GM18519 (cell line): ENCODE measurements at regions not wholly inside any gene's neighbourhood (a gene's known extent, or its start where the extent isn't known, plus 50 kb on each side); places are given as distances from the start of the nearest gene placed in this dataset.
"Not testable (repeated sequence)": the region's sequence is repeated elsewhere in the genome, so short reads cannot be mapped to it uniquely, and the experiment has no call there.

Experiments
- ATAC-seq: cut with Tn5 transposase; IDR thresholded peaks from one replicate; pipeline ENCODE4 v1.9.1; 2021; ENCODE audit warnings: mild to moderate bottlenecking, moderate library complexity; ENCODE audit not compliant: unreplicated experiment, low FRiP score

- not testable (repeated sequence) for ATAC-seq
Measured at GRCh38 chr3:164401440-164401839, 676.9 kb downstream of the SI start.

- no peak for ATAC-seq
Measured at GRCh38 chr3:164397462-164397861, 680.8 kb downstream of the SI start.

GRCh38 chr3:164393171-164393570, 685.1 kb downstream of the SI start:
- ATAC-seq = no peak

GRCh38 chr3:164390046-164390445, 688.2 kb downstream of the SI start:
- ATAC-seq = no peak

GRCh38 chr3:164387236-164387635, 691.1 kb downstream of the SI start:
- no peak for ATAC-seq

- ATAC-seq = no peak
Measured at GRCh38 chr3:164380156-164380555, 698.1 kb downstream of the SI start.

GRCh38 chr3:164377466-164377865, 700.8 kb downstream of the SI start:
- no peak for ATAC-seq

GRCh38 chr3:164375995-164376394, 702.3 kb downstream of the SI start:
- no peak for ATAC-seq

GRCh38 chr3:164375538-164375937, 702.8 kb downstream of the SI start:
- no peak for ATAC-seq

- ATAC-seq = no peak
Measured at GRCh38 chr3:164371681-164372080, 706.6 kb downstream of the SI start.

GRCh38 chr3:164370970-164371369, 707.3 kb downstream of the SI start:
- no peak for ATAC-seq

GRCh38 chr3:164365242-164365641, 713.1 kb downstream of the SI start:
- ATAC-seq = no peak

GRCh38 chr3:164364111-164364510, 714.2 kb downstream of the SI start:
- no peak for ATAC-seq

GRCh38 chr3:164360738-164361406, 717.4 kb downstream of the SI start:
- ATAC-seq = no peak

- no peak for ATAC-seq
Measured at GRCh38 chr3:164360078-164360578, 718.2 kb downstream of the SI start.

- ATAC-seq = no peak
Measured at GRCh38 chr3:164352991-164353390, 725.3 kb downstream of the SI start.

- no peak for ATAC-seq
Measured at GRCh38 chr3:164351131-164351530, 727.2 kb downstream of the SI start.

- not testable (repeated sequence) for ATAC-seq
Measured at GRCh38 chr3:164342206-164342605, 736.1 kb downstream of the SI start.

GRCh38 chr3:164341086-164341485, 737.2 kb downstream of the SI start:
- no peak for ATAC-seq

GRCh38 chr3:164340273-164340672, 738.0 kb downstream of the SI start:
- ATAC-seq = no peak

GRCh38 chr3:164332831-164333802, 745.2 kb downstream of the SI start:
- no peak for ATAC-seq
